Stomach smooth muscle (tissue), 2 donors: ENCODE measurements at regions not wholly inside any gene's neighbourhood (a gene's known extent, or its start where the extent isn't known, plus 50 kb on each side); places are given as distances from the start of the nearest gene placed in this dataset.

Source experiments
- H3K27ac ChIP-seq: one replicate; pipeline ENCODE4 v1.7.0; 2013; ENCODE audit warnings: mild to moderate bottlenecking, low read length, inconsistent platforms
- H3K27me3 ChIP-seq, 2 donors: one replicate each; pipeline ENCODE4 v1.7.0; 2013; ENCODE audit warnings: low read length in 2 of 2; ENCODE audit not compliant: insufficient read depth in 2 of 2, control insufficient read depth in 1 of 2
- H3K36me3 ChIP-seq, 2 donors: one replicate each; pipeline ENCODE4 v1.7.0; 2013; ENCODE audit warnings: low read length in 2 of 2; ENCODE audit not compliant: control insufficient read depth in 2 of 2, insufficient read depth in 2 of 2
- H3K4me1 ChIP-seq: one replicate; pipeline ENCODE4 v1.7.0; 2013; ENCODE audit warnings: low read length; ENCODE audit not compliant: control insufficient read depth, insufficient read depth
- H3K4me3 ChIP-seq, 2 donors: one replicate each; pipeline ENCODE4 v1.7.0; 2013; ENCODE audit warnings: low read length in 2 of 2
- H3K9ac ChIP-seq, 2 donors: one replicate each; pipeline ENCODE4 v1.7.0; 2013; ENCODE audit warnings: low read length in 2 of 2, mild to moderate bottlenecking in 1 of 2
- H3K9me3 ChIP-seq, 2 donors: one replicate each; pipeline ENCODE4 v1.7.0; 2013; ENCODE audit warnings: low read length in 2 of 2; ENCODE audit not compliant: control insufficient read depth in 2 of 2
- donor health status: healthy.
- donor health status: Pancreatic carcinoma.

DNA sequence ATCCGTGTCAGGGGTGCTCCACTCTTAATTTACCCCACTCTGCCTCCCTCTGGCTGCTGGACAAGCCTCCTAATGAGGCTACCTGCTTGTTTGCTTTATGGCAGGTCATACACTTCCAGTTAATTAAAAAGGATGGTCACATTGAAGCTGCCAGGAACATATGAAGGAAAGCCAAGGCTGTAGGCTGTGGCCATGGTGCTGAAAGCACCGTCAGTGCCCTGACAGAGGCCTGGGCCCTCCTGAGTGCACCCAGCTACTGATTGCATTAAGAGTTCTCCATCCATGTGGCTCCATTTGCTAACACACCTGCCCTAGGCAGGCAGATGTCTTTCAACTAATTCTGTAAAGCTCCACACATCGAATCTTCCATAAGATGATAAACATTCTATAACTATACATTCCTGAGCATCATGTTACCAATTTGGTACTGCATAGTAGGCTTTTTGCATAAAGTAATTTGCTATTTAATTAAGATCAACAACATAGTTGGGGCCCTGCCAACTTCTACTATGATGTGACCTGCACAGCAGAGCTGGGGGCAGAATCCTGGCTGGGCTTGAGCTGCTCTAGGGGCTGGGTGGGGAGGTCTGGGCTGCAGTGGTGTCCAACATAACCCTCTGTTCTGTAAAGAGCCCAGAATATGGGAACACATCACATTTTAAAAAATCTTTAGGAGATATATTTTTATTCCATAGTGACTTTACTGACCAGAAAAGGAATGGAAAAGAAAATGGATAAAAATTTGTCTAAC is 224.8 kb downstream of the SIPA1L2 start:
- Histone ChIP-seq H3K4me3 (no peak overlapping the region), H3K9me3 (peaks cover 3 to 5% of the 10 kb centered on the region in 2 donors), H3K36me3 (peaks cover 35 to 45% of the 10 kb centered on the region in 2 donors), H3K27me3 (no peaks in the 10 kb centered on the region), H3K27ac (no peak overlapping the region), H3K4me1 (no peaks in the 10 kb centered on the region), H3K9ac (no peak overlapping the region)

DNA sequence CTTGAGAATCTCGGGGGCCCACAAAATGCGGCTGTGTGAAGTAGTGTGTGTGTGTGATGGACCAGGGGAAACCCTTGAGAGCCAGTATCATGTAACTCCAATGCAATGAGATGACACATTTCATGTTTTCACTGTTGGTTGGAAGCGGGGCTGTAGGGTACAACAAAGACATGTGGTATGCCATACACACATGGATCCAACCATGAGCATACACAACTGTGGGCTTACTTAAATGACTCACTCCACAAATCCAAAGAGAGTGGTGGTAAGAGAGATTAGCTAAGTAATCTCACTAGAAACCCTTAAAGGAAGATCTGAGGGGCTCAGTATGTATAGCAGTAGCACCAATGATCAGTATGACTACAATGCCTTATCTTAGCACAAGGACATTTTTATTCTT is 225.7 kb downstream of the SIPA1L2 start:
- peaks cover under 1% of the 10 kb centered on the region in 2 donors for H3K9me3 ChIP-seq
- no peak overlapping the region for H3K4me3 ChIP-seq
- H3K27me3 ChIP-seq, result no peaks in the 10 kb centered on the region
- H3K4me1 ChIP-seq, result no peaks in the 10 kb centered on the region
- H3K27ac ChIP-seq, result no peak overlapping the region
- peaks cover 36 to 46% of the 10 kb centered on the region in 2 donors for H3K36me3 ChIP-seq
- no peak overlapping the region for H3K9ac ChIP-seq

DNA sequence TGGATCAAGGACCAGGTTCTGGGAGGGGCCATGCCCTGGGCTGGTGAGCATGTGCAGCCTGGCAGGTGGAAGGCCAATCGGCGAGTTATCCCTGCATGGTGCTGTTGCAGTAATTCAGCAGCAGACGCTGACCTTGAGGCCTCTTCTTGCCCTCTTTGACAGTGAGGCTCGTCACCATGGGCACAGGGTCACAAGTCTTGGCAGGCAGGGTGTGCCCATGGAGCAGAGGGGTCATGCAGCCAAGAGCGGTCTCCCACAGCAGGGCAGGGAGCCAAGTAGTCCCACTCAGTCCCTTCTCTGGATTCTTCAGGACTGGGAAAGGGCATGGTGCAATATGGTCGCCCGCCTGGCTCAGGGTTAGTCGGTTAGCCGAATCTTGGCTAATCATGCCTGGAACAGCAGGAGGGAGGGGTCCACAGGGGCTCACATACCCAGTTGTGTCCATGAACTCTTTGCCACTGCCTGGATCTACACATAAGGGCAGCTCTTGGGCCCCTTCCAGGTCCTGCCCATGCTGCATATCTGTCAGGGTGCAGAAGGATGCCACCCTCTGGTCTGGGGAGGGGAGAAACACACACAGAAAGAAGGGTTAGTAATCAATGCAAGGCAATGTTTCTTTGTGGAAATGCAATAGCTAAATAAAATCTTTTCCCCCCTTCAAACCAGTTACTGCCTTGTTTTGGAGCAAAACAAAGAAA is 226.8 kb downstream of the SIPA1L2 start:
- no peak overlapping the region for H3K9ac ChIP-seq
- H3K27ac ChIP-seq, result no peak overlapping the region
- H3K36me3 ChIP-seq, result peaks cover 43 to 51% of the 10 kb centered on the region in 2 donors
- no peaks in the 10 kb centered on the region for H3K4me1 ChIP-seq
- H3K27me3 ChIP-seq, result no peaks in the 10 kb centered on the region
- no peaks in the 10 kb centered on the region for H3K9me3 ChIP-seq
- no peak overlapping the region for H3K4me3 ChIP-seq

DNA sequence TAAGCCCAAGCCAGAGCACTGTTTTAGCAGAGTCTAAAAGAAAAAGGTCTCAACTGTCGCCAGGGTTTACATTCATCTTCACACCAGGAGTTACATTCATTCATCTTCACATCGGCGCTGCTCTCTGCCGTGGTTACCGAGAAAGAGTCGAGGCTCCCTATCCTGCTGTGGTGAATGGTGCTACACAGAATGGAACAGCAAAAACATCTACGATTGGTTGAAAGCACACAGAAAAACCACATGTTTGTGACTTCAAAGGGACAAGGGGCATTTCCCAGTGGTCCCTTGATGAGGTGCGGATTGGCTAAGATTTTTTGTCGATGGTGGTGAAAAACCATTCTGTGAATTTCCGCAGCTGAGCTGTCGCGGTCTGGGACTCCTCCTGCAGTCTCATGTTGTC is 231.1 kb downstream of the SIPA1L2 start:
- peaks cover 43% of the 10 kb centered on the region in 2 donors for H3K36me3 ChIP-seq
- no peaks in the 10 kb centered on the region for H3K4me1 ChIP-seq
- no peaks in the 10 kb centered on the region for H3K27me3 ChIP-seq
- H3K27ac ChIP-seq, result no peak overlapping the region
- no peaks in the 10 kb centered on the region for H3K9me3 ChIP-seq
- H3K4me3 ChIP-seq, result no peak overlapping the region
- no peak overlapping the region for H3K9ac ChIP-seq

DNA sequence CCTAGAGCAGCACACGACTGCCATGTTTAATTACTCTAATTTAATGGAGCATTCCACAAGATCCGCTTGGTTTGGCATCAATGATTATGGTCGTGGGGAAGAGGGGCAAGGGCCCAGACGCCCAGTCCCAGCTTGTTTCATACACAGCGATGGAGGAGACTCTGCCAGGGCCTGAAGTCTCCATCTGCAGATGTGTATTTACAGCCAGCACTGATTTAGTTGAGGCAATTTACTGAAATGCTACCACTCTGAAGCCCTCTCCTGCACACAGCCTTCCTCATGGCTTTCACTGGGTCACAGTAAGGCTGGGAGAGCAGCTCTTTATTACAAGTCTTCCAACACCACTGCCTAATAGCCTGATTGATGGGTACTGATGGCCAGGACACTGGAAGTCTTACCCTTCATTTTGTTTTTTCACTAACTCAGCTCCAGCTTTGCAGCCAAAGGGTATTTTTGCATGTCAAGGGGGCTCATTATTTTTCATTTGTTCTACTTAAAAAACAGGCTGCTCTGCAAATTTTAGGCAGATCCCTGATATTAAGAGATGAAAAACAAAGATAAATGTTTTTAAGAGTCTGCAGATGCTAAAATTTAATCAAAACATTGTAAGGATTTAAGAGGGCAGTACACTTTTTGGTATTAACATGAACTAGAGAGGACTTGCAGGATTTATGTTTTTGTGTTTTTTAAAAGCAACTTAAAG is 236.3 kb downstream of the SIPA1L2 start:
- Histone ChIP-seq H3K36me3 (peaks cover 0 to 3% of the 10 kb centered on the region in 2 donors), H3K27me3 (no peaks in the 10 kb centered on the region), H3K9me3 (no peaks in the 10 kb centered on the region), H3K27ac (no peak overlapping the region), H3K4me1 (no peaks in the 10 kb centered on the region), H3K4me3 (no peak overlapping the region), H3K9ac (no peak overlapping the region)

DNA sequence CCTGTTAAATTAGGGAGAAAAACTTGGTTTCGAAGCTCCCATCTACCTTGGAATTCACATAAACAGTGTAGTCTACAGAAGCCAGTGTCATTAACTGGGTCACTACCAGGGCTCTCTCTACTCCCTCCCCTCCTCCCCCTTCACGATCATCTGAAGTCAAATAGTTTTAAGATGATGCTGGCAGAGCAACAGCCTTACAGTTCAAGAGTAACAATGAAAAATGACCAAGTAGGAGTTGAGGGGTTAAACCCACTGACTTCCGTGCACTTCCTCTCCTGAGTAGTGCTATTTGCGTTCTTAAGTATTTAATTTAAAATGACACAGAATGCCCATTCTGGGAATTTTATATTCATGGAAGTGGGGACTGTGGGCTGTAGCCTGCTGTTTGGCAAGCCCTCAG is 236.9 kb downstream of the SIPA1L2 start:
- Histone ChIP-seq H3K9me3 (no peaks in the 10 kb centered on the region), H3K27me3 (no peaks in the 10 kb centered on the region), H3K4me1 (no peaks in the 10 kb centered on the region), H3K9ac (no peak overlapping the region), H3K4me3 (no peak overlapping the region), H3K27ac (no peak overlapping the region), H3K36me3 (peaks cover 0 to 2% of the 10 kb centered on the region in 2 donors)

DNA sequence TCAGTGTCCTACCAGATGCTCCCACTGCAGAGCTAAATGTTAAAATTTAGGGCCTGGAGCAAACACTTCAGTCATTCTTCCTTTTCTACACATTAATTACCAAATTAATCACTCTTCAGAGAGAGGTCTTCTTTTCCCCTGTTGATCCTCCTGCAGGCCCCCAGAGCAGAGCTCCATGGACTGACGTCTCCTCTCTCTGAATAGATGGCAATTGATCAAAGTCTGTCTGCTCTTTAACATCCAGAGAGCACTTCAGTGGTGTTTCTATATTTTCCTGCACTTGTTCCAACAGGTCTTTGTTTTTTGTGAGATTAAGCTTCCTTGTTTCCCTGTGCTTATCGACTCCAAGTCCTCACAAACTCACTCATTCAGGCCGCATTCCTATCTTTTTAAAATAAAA is 239.3 kb downstream of the SIPA1L2 start:
- Histone ChIP-seq H3K4me3 (no peak overlapping the region), H3K4me1 (no peaks in the 10 kb centered on the region), H3K36me3 (no peaks in the 10 kb centered on the region), H3K9ac (no peak overlapping the region), H3K9me3 (no peaks in the 10 kb centered on the region), H3K27ac (no peak overlapping the region), H3K27me3 (no peaks in the 10 kb centered on the region)

DNA sequence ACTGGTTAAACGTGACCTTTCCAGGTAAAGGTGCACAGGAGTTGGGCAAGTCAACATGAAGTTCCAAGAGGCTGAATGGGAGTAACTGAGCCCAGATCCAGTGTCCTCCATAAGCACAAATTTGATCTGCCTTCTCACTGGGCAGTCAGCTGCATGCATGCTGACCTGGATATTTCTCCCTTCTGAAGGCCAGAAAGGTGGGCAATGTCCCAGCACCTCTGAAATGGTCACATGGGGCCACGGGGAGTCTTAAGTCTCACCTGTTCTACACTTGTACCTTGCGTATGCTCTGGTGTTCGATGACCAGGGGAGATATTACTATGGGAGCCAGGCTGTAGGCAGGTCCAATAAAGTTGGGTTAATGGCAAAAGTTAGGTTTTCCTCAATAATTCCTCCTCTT is 240.2 kb downstream of the SIPA1L2 start:
- no peak overlapping the region for H3K4me3 ChIP-seq
- no peaks in the 10 kb centered on the region for H3K9me3 ChIP-seq
- H3K4me1 ChIP-seq, result no peaks in the 10 kb centered on the region
- H3K36me3 ChIP-seq, result no peaks in the 10 kb centered on the region
- no peaks in the 10 kb centered on the region for H3K27me3 ChIP-seq
- no peak overlapping the region for H3K27ac ChIP-seq
- H3K9ac ChIP-seq, result no peak overlapping the region

DNA sequence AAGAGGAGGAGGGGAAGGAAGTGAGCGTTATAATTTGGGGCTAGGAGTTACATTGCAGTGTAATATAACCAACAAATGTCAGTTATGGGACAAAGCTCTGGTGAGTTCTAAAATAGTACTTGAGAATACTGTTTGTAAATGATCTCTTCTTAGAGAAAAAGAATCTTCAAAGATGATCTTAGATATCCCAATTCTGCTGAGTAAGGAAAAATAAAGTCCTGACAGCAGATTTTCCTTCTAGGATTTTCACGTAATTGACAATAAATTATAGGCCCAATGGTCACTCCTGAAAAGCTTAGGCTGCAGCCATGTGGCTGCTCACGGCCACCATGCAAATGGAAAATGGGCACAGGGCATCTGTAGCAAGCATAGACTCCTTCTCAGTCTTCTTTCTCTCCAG is 241.6 kb downstream of the SIPA1L2 start:
- Histone ChIP-seq H3K36me3 (no peaks in the 10 kb centered on the region), H3K4me1 (no peaks in the 10 kb centered on the region), H3K9ac (no peak overlapping the region), H3K27me3 (peaks cover 0 to 3% of the 10 kb centered on the region in 2 donors), H3K4me3 (no peak overlapping the region), H3K9me3 (no peaks in the 10 kb centered on the region), H3K27ac (no peak overlapping the region)

DNA sequence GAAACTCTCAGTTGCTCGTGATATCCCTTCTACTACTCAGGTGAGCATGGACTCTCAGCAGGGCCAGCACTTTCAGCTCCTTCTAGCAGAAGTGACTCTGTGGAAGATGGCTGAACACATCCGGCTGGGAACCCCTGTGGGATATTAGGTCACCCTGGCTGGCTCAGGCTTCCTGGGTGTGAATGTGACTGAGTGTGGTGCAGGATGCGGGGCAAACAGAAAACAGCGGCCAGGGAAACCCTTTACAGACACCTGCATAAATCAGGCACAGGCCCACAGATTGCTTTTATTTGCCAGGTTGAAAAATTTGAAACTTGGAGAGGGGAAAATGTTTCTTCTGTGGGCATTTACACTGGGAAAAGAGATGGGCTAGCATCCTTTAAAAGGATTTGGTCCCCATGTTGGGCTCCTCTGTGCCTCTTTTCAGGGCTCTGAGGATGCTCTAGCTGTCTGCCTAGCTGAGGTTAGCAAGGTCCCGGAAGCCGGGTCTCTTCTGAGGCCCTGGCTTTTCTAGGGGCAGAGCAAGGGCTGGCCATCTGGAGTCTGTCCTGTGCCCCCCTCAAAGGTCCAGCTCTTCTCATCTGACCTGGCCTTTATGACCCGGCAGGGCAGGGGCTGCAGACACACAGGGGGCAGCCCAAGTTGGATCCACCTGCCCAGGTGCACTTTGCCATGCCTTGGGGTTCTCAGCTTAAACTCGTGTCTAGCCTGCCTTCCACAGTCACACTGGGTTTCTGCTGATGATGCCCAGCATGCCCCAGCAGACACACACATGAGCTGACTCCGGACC is 243.0 kb downstream of the SIPA1L2 start:
- Histone ChIP-seq H3K9me3 (no peaks in the 10 kb centered on the region), H3K36me3 (no peaks in the 10 kb centered on the region), H3K9ac (no peak overlapping the region), H3K4me1 (no peaks in the 10 kb centered on the region), H3K27ac (no peak overlapping the region), H3K27me3 (peaks cover 0 to 3% of the 10 kb centered on the region in 2 donors), H3K4me3 (no peak overlapping the region)
